ENCODE measurements at regions not wholly inside any gene's neighbourhood (a gene's known extent, or its start where the extent isn't known, plus 50 kb on each side); places are given as distances from the start of the nearest gene placed in this dataset.

- no peaks in the 10 kb centered on the region for H3K36me3 ChIP-seq (ENCODE audit: control insufficient read depth, insufficient read depth, low read length)
- peaks cover 44% of the 10 kb centered on the region for H3K27me3 ChIP-seq (ENCODE audit: control insufficient read depth, insufficient read depth, low read length)
- H3K4me3 ChIP-seq (ENCODE audit: low read depth, low read length): no peak overlapping the region
- H3K9ac ChIP-seq (ENCODE audit: low read length): no peak overlapping the region
- no peaks in the 10 kb centered on the region for H3K4me1 ChIP-seq (ENCODE audit: control insufficient read depth, insufficient read depth, low read length)
- no peaks in the 10 kb centered on the region for H3K9me3 ChIP-seq (ENCODE audit: control insufficient read depth, insufficient read depth, low read depth, low read length)
- H3K27ac ChIP-seq (ENCODE audit: low read depth, low read length): no peak overlapping the region
Measured at GRCh38 chr4:41853973-41854372, 81.3 kb upstream of the TMEM33 start.

- Histone ChIP-seq H3K36me3 (ENCODE audit: control insufficient read depth, insufficient read depth, low read length) (no peaks in the 10 kb centered on the region), H3K4me3 (ENCODE audit: low read depth, low read length) (no peak overlapping the region), H3K9me3 (ENCODE audit: control insufficient read depth, insufficient read depth, low read depth, low read length) (no peaks in the 10 kb centered on the region), H3K27me3 (ENCODE audit: control insufficient read depth, insufficient read depth, low read length) (peaks cover 34% of the 10 kb centered on the region), H3K9ac (ENCODE audit: low read length) (no peak overlapping the region), H3K4me1 (ENCODE audit: control insufficient read depth, insufficient read depth, low read length) (no peaks in the 10 kb centered on the region), H3K27ac (ENCODE audit: low read depth, low read length) (no peak overlapping the region)
Measured at GRCh38 chr4:41852229-41852628, 83.0 kb upstream of the TMEM33 start.

DNA sequence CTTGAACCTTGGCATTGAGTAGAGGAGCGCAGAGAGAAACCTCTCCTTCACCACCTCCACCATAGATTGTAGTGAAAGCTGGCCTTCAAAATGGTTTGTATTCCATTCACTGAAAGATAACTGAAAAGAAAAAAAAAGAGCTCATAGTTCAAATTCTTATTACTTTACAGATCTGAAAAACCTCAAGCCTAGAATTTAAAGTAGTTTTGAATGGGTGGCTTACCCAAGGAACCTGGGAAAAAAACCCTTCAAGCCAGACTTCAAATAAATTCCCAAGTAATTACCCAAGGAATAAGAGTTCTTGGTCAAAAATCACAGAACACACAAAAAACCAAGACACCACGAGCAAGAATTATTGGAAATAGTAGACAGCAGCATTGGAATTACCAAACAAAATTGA lies 83.6 kb upstream of the TMEM33 start:
- Histone ChIP-seq H3K4me3 (ENCODE audit: low read depth, low read length) (no peak overlapping the region), H3K27ac (ENCODE audit: low read depth, low read length) (no peak overlapping the region), H3K4me1 (ENCODE audit: control insufficient read depth, insufficient read depth, low read length) (no peaks in the 10 kb centered on the region), H3K36me3 (ENCODE audit: control insufficient read depth, insufficient read depth, low read length) (no peaks in the 10 kb centered on the region), H3K9me3 (ENCODE audit: control insufficient read depth, insufficient read depth, low read depth, low read length) (no peaks in the 10 kb centered on the region), H3K9ac (ENCODE audit: low read length) (no peak overlapping the region), H3K27me3 (ENCODE audit: control insufficient read depth, insufficient read depth, low read length) (peaks cover 29% of the 10 kb centered on the region)

DNA sequence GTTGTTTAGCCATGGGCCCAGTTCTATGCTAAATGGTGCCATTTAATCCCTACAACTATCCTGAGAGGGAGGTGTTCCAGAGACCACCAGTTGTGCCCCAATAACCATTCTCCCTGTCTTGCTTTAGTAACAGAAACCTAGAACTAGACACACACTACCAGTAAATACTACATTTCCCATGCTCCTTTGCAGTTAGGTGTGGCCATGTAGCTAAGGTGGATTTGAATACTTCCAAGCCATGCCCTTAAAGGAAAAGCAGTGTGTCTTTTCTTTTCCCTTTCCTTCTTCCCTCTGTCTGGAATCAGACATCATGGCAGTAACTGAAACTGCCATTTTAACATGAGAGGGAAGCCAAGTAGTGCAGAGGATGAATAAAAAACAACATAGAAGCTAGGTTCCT lies 90.9 kb upstream of the TMEM33 start:
- Histone ChIP-seq H3K4me1 (ENCODE audit: control insufficient read depth, insufficient read depth, low read length) (no peaks in the 10 kb centered on the region), H3K9me3 (ENCODE audit: control insufficient read depth, insufficient read depth, low read depth, low read length) (no peaks in the 10 kb centered on the region), H3K27me3 (ENCODE audit: control insufficient read depth, insufficient read depth, low read length) (peaks cover 5% of the 10 kb centered on the region; the same call in 1 of the 2 replicates), H3K9ac (ENCODE audit: low read length) (no peak overlapping the region), H3K4me3 (ENCODE audit: low read depth, low read length) (no peak overlapping the region), H3K36me3 (ENCODE audit: control insufficient read depth, insufficient read depth, low read length) (no peaks in the 10 kb centered on the region), H3K27ac (ENCODE audit: low read depth, low read length) (no peak overlapping the region)

DNA sequence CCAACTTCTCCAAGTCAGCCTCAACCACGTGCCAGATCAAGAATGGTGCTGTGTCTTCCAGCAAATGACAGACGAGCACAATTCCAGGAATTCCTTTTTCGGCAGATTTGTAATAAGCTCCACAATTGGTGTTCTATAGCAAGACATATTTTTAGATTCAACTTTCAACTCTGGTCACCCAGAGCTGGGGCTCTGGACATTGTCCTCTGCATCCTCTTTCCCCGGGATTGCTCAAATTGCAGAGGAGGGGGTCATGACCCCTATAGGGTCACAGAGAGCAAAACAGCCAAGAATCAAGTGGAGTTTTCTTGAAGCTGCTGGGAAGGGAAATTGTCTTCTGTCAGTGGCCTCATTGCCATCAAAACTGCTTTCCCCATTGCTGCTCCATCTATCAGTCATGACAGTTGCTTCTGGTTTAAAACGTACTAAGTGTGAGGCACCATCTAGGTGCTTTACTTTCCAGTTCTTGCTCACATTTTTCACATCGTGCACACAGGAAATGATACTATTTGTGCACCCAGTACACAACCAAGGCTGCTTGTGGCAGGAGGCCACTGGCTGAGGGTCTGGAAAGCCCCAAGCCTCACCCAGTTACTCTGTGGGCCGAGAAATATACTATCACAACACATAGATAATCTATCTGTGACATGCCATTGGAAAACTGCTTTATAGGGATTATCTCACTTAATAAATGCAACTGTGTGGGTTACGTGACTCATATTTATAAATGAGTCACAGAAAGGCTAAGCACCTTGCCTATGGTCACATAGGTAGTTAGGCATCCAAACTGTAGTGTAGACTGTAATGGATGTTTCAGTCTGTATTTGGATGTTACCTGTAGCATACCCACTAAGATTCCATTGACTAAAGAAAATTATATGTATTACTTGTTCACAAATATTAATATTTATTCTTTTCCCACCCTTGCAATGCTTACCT lies 91.7 kb upstream of the PHOX2B start:
- H3K9ac ChIP-seq (ENCODE audit: low read length): no peak overlapping the region
- no peaks in the 10 kb centered on the region for H3K4me1 ChIP-seq (ENCODE audit: control insufficient read depth, insufficient read depth, low read length)
- H3K27ac ChIP-seq (ENCODE audit: low read depth, low read length): no peak overlapping the region
- no peaks in the 10 kb centered on the region; the same call in 1 of the 2 replicates for H3K27me3 ChIP-seq (ENCODE audit: control insufficient read depth, insufficient read depth, low read length)
- H3K4me3 ChIP-seq (ENCODE audit: low read depth, low read length): no peak overlapping the region
- H3K9me3 ChIP-seq (ENCODE audit: control insufficient read depth, insufficient read depth, low read depth, low read length): no peaks in the 10 kb centered on the region
- no peaks in the 10 kb centered on the region for H3K36me3 ChIP-seq (ENCODE audit: control insufficient read depth, insufficient read depth, low read length)

DNA sequence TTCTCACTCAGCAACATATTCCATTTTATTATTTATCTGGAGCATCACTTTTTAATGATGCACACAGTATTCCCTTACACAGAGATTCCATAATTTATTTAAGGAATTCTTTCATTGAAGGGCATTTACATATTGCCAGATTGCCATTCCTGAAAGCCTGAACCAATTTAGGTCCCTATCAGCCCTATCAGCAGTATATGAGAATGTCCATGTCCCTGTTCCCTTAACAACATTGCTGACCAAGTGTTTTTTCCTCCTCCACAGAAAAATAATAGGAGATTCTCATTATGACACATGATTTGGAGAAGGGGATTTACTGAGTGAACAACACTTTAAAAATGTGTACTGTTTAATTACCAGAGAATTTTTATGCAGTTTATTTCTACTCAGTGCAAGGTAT lies 90.1 kb upstream of the PHOX2B start:
- Histone ChIP-seq H3K27me3 (ENCODE audit: control insufficient read depth, insufficient read depth, low read length) (peaks cover under 1% of the 10 kb centered on the region; the same call in 1 of the 2 replicates), H3K9me3 (ENCODE audit: control insufficient read depth, insufficient read depth, low read depth, low read length) (no peaks in the 10 kb centered on the region), H3K36me3 (ENCODE audit: control insufficient read depth, insufficient read depth, low read length) (no peaks in the 10 kb centered on the region), H3K9ac (ENCODE audit: low read length) (no peak overlapping the region), H3K4me1 (ENCODE audit: control insufficient read depth, insufficient read depth, low read length) (no peaks in the 10 kb centered on the region), H3K4me3 (ENCODE audit: low read depth, low read length) (no peak overlapping the region), H3K27ac (ENCODE audit: low read depth, low read length) (no peak overlapping the region)

DNA sequence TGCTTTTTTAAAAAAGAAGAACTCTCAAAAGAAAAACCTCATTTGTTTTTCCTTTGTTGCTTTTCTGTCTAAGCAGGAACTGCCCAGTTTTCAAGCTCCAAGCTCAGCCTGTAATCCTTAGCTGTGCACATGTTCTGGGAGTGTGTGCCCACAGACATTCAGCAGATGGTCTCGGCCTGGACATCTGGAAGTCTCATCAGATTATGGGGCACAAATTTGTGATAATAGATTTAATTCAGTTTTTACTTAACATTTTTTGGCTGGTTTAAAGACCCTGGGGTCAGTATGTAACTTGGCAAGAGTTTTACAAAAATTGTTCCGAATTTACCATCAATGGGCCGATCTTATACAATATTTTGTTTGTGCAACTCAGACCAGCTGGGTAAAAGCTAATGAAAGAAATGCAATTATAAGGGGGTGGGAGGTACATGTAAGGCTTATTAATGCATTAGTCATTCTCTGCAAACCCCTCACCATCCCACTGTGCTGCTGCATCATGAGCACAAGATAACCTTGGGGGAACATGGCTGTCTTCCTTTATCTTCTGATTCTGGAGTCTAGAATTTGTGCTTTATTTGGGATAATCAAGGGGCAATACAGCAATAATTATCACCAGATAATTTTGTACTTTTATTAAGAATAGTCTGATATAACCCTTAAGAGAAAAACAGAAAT lies 86.9 kb upstream of the PHOX2B start:
- Histone ChIP-seq H3K4me3 (ENCODE audit: low read depth, low read length) (no peak overlapping the region), H3K27ac (ENCODE audit: low read depth, low read length) (no peak overlapping the region), H3K27me3 (ENCODE audit: control insufficient read depth, insufficient read depth, low read length) (peaks cover 8% of the 10 kb centered on the region; the same call in 1 of the 2 replicates), H3K9me3 (ENCODE audit: control insufficient read depth, insufficient read depth, low read depth, low read length) (no peaks in the 10 kb centered on the region), H3K4me1 (ENCODE audit: control insufficient read depth, insufficient read depth, low read length) (no peaks in the 10 kb centered on the region), H3K36me3 (ENCODE audit: control insufficient read depth, insufficient read depth, low read length) (no peaks in the 10 kb centered on the region), H3K9ac (ENCODE audit: low read length) (no peak overlapping the region)

GRCh38 chr4:41832961-41833360 lies 84.4 kb upstream of the PHOX2B start:
- Histone ChIP-seq H3K27ac (ENCODE audit: low read depth, low read length) (no peak overlapping the region), H3K9me3 (ENCODE audit: control insufficient read depth, insufficient read depth, low read depth, low read length) (no peaks in the 10 kb centered on the region), H3K4me3 (ENCODE audit: low read depth, low read length) (no peak overlapping the region), H3K36me3 (ENCODE audit: control insufficient read depth, insufficient read depth, low read length) (no peaks in the 10 kb centered on the region), H3K27me3 (ENCODE audit: control insufficient read depth, insufficient read depth, low read length) (peaks cover 8% of the 10 kb centered on the region; the same call in 1 of the 2 replicates), H3K9ac (ENCODE audit: low read length) (no peak overlapping the region), H3K4me1 (ENCODE audit: control insufficient read depth, insufficient read depth, low read length) (no peaks in the 10 kb centered on the region)

DNA sequence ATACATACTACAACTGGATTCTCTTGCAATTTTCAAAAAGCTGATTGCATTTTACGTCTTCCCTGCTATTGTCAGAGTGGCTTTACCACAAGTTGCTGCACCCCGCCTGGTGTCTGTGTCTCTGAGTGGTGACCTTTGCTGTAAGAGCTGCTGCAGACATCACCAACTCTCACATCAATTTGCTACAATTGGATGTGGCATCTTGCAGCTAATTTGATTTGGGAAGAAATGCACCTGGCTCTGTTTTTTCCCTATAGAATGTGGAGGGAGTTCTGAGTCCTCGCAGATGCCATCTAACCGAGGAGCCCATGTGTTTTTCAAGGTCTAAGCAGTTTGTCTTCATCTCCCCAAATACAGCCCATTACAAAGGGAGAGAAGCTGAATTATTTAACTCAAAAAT lies 73.8 kb upstream of the PHOX2B start:
- no peaks in the 10 kb centered on the region for H3K9me3 ChIP-seq (ENCODE audit: control insufficient read depth, insufficient read depth, low read depth, low read length)
- no peak overlapping the region for H3K9ac ChIP-seq (ENCODE audit: low read length)
- no peak overlapping the region for H3K4me3 ChIP-seq (ENCODE audit: low read depth, low read length)
- H3K27me3 ChIP-seq (ENCODE audit: control insufficient read depth, insufficient read depth, low read length): peaks cover 70% of the 10 kb centered on the region
- H3K36me3 ChIP-seq (ENCODE audit: control insufficient read depth, insufficient read depth, low read length): no peaks in the 10 kb centered on the region
- no peaks in the 10 kb centered on the region for H3K4me1 ChIP-seq (ENCODE audit: control insufficient read depth, insufficient read depth, low read length)
- H3K27ac ChIP-seq (ENCODE audit: low read depth, low read length): no peak overlapping the region

DNA sequence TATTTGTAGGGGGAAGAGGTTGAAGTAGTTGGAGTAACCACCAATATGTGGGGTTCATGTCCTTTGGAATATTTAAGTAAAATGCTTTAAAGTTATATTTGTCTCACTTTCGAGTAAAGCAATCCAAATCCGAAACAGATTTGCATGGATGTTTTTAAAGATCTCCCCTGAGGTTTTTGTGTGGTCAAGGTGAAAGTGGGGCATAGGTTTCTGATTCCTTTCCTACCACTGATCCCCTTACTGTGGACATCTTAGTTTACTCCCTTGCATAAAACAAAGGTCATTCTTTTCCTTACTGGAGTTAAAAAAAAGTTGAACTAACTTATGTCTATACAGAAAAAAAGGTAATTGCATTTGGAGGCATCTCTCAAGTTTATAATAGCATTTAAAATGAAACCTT lies 71.9 kb upstream of the PHOX2B start:
- Histone ChIP-seq H3K36me3 (ENCODE audit: control insufficient read depth, insufficient read depth, low read length) (no peaks in the 10 kb centered on the region), H3K27me3 (ENCODE audit: control insufficient read depth, insufficient read depth, low read length) (peaks cover 79% of the 10 kb centered on the region), H3K9me3 (ENCODE audit: control insufficient read depth, insufficient read depth, low read depth, low read length) (no peaks in the 10 kb centered on the region), H3K9ac (ENCODE audit: low read length) (no peak overlapping the region), H3K27ac (ENCODE audit: low read depth, low read length) (no peak overlapping the region), H3K4me3 (ENCODE audit: low read depth, low read length) (no peak overlapping the region), H3K4me1 (ENCODE audit: control insufficient read depth, insufficient read depth, low read length) (no peaks in the 10 kb centered on the region)

DNA sequence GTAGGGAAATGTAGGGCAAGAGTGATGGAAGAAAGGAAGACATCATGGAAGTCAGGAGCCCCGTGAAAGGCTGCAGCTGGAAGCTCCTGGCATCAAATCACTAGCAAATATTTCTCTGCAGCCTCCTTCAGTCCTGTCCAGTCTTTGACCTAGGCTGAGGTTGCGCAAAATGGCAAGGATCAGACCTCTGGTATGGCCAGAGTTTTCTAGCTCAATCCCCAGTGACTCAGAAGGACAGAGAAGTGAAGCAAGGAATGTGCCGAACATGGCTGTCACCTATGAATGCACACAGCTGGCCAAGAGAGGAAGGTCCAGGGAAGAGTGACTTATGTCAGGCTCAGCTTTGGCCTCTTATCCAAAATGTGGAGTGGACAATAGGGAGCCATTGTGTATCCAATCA lies 71.1 kb upstream of the PHOX2B start:
- H3K27ac ChIP-seq (ENCODE audit: low read depth, low read length): no peak overlapping the region

More for the DNA sequence above, 71.1 kb upstream of the PHOX2B start:
- H3K9ac ChIP-seq (ENCODE audit: low read length): no peak overlapping the region
- H3K4me1 ChIP-seq (ENCODE audit: control insufficient read depth, insufficient read depth, low read length): no peaks in the 10 kb centered on the region
- H3K36me3 ChIP-seq (ENCODE audit: control insufficient read depth, insufficient read depth, low read length): no peaks in the 10 kb centered on the region
- H3K27me3 ChIP-seq (ENCODE audit: control insufficient read depth, insufficient read depth, low read length): peaks cover 78% of the 10 kb centered on the region
- no peaks in the 10 kb centered on the region for H3K9me3 ChIP-seq (ENCODE audit: control insufficient read depth, insufficient read depth, low read depth, low read length)
- H3K4me3 ChIP-seq (ENCODE audit: low read depth, low read length): no peak overlapping the region

Measured in HUES6 (cell line).